Germinal center (tissue), 1 donor: ENCODE measurements at regions not wholly inside any gene's neighbourhood (a gene's known extent, or its start where the extent isn't known, plus 50 kb on each side); places are given as distances from the start of the nearest gene placed in this dataset.

Experiments
- DNase-seq: peaks from one replicate; pipeline ENCODE4 v3.0.0; 2012; ENCODE audit warnings: mixed read lengths, low spot score

GRCh38 chr3:28903171-28903601 lies 377.7 kb upstream of the RBMS3 start:
- DNase-seq, result no peak

GRCh38 chr3:28905798-28906197 lies 375.1 kb upstream of the RBMS3 start:
- no peak for DNase-seq

GRCh38 chr3:28906561-28907310 lies 374.1 kb upstream of the RBMS3 start:
- DNase-seq, result no peak

GRCh38 chr3:28907616-28908015 lies 373.3 kb upstream of the RBMS3 start:
- DNase-seq, result no peak

- no peak for DNase-seq
These were observed 368.6 kb upstream of the RBMS3 start for GRCh38 chr3:28912120-28912885.

GRCh38 chr3:28915741-28916500 lies 364.9 kb upstream of the RBMS3 start:
- DNase-seq, result no peak

GRCh38 chr3:28916713-28917499 lies 364.0 kb upstream of the RBMS3 start:
- peak; percentile 28 for DNase-seq

- no peak for DNase-seq
These were observed 362.9 kb upstream of the RBMS3 start for GRCh38 chr3:28917895-28918475.

- DNase-seq, result no peak
These were observed 358.5 kb upstream of the RBMS3 start for GRCh38 chr3:28922376-28922775.

- no peak for DNase-seq
These were observed 356.9 kb upstream of the RBMS3 start for GRCh38 chr3:28923994-28924393.

GRCh38 chr3:28924744-28925360 lies 356.0 kb upstream of the RBMS3 start:
- DNase-seq, result no peak

GRCh38 chr3:28933337-28933736 lies 347.5 kb upstream of the RBMS3 start:
- DNase-seq, result no peak

GRCh38 chr3:28934126-28934813 lies 346.6 kb upstream of the RBMS3 start:
- no peak for DNase-seq

GRCh38 chr3:28935146-28935545 lies 345.7 kb upstream of the RBMS3 start:
- no peak for DNase-seq

GRCh38 chr3:28936154-28936553 lies 344.7 kb upstream of the RBMS3 start:
- DNase-seq, result no peak

- DNase-seq, result peak; percentile 3
These were observed 340.3 kb upstream of the RBMS3 start for GRCh38 chr3:28940530-28940929.

GRCh38 chr3:28940994-28941393 lies 339.9 kb upstream of the RBMS3 start:
- no peak for DNase-seq

- no peak for DNase-seq
These were observed 333.8 kb upstream of the RBMS3 start for GRCh38 chr3:28947061-28947460.

GRCh38 chr3:28947751-28948150 lies 333.1 kb upstream of the RBMS3 start:
- no peak for DNase-seq

GRCh38 chr3:28948685-28949084 lies 332.2 kb upstream of the RBMS3 start:
- no peak for DNase-seq
